ENCODE measurements at regions not wholly inside any gene's neighbourhood (a gene's known extent, or its start where the extent isn't known, plus 50 kb on each side); places are given as distances from the start of the nearest gene placed in this dataset.

- no peak for TF ChIP-seq CTCF (IDR thresholded peaks at IDR 0.05)
- no peak for DNase-seq
- Mint-ChIP-seq H3K4me3 (no peak overlapping the region), H3K4me1 (no peaks in the 10 kb centered on the region), H3K36me3 (no peaks in the 10 kb centered on the region), H3K9me3 (peaks cover 0 to 6% (median 1%) of the 10 kb centered on the region in 7 donors), H3K27me3 (ENCODE audit: low read depth in 3 of 3) (no peaks in the 10 kb centered on the region), H3K27ac (no peak overlapping the region)
- Histone ChIP-seq H2AFZ (ENCODE audit: insufficient read depth, low read depth, low read length, poor library complexity, severe bottlenecking) (no peak overlapping the region), H4K20me1 (ENCODE audit: insufficient read depth, low read length) (no peaks in the 10 kb centered on the region), H3K79me2 (ENCODE audit: insufficient read depth, low read length) (no peaks in the 10 kb centered on the region), H3K9ac (ENCODE audit: insufficient read depth, low read length, poor library complexity, severe bottlenecking) (no peak overlapping the region), H3K4me1 (ENCODE audit: control insufficient read depth in 1 of 2, insufficient read depth in 2 of 2, low read length in 2 of 2) (no peaks in the 10 kb centered on the region), H3K9me3 (replicated peaks in 1 of 2; ENCODE audit: control insufficient read depth in 1 of 2, insufficient read depth in 1 of 2, low read length in 2 of 2) (peaks cover 3% of the 10 kb centered on the region in 2 donors), H3K4me3 (replicated peaks in 1 of 3; ENCODE audit: low read depth in 2 of 3, low read length in 3 of 3) (no peak overlapping the region), H3K27me3 (ENCODE audit: control insufficient read depth in 2 of 2, insufficient read depth in 2 of 2, low read length in 2 of 2) (no peaks in the 10 kb centered on the region), H3K27ac (ENCODE audit: low read depth in 1 of 2, low read length in 2 of 2) (no peak overlapping the region), H3K36me3 (replicated peaks in 1 of 2; ENCODE audit: control insufficient read depth in 1 of 2, insufficient read depth in 2 of 2, low read length in 2 of 2) (no peaks in the 10 kb centered on the region), H3K4me2 (replicated peaks; ENCODE audit: extremely low read depth, low read length, poor library complexity, severe bottlenecking) (no peak overlapping the region)
- no CpG with 5 or more reads among the region's 2 CpGs for WGBS (ENCODE audit: insufficient coverage)
- intact Hi-C loops (cut with micrococcal nuclease): no loop called here
Observed at GRCh38 chr3:78459796-78460195, 1308.0 kb downstream of the ROBO1 start.

GRCh38 chr3:78462021-78462420 is 1305.8 kb downstream of the ROBO1 start:
- Histone ChIP-seq H3K4me1 (ENCODE audit: control insufficient read depth in 1 of 2, insufficient read depth in 2 of 2, low read length in 2 of 2) (no peaks in the 10 kb centered on the region), H3K4me3 (replicated peaks in 1 of 3; ENCODE audit: low read depth in 2 of 3, low read length in 3 of 3) (no peak overlapping the region), H3K4me2 (replicated peaks; ENCODE audit: extremely low read depth, low read length, poor library complexity, severe bottlenecking) (no peak overlapping the region), H3K9ac (ENCODE audit: insufficient read depth, low read length, poor library complexity, severe bottlenecking) (no peak overlapping the region), H2AFZ (ENCODE audit: insufficient read depth, low read depth, low read length, poor library complexity, severe bottlenecking) (no peak overlapping the region), H3K27me3 (ENCODE audit: control insufficient read depth in 2 of 2, insufficient read depth in 2 of 2, low read length in 2 of 2) (no peaks in the 10 kb centered on the region), H3K79me2 (ENCODE audit: insufficient read depth, low read length) (no peaks in the 10 kb centered on the region), H3K27ac (ENCODE audit: low read depth in 1 of 2, low read length in 2 of 2) (no peak overlapping the region), H3K9me3 (replicated peaks in 1 of 2; ENCODE audit: control insufficient read depth in 1 of 2, insufficient read depth in 1 of 2, low read length in 2 of 2) (peaks cover 3% of the 10 kb centered on the region in 2 donors), H3K36me3 (replicated peaks in 1 of 2; ENCODE audit: control insufficient read depth in 1 of 2, insufficient read depth in 2 of 2, low read length in 2 of 2) (no peaks in the 10 kb centered on the region), H4K20me1 (ENCODE audit: insufficient read depth, low read length) (no peaks in the 10 kb centered on the region)
- no peak for TF ChIP-seq CTCF (IDR thresholded peaks at IDR 0.05)
- no peaks in the 10 kb centered on the region for H3K27me3 Mint-ChIP-seq (ENCODE audit: low read depth in 3 of 3)
- H3K9me3 Mint-ChIP-seq: peaks cover under 1 to 12% (median 3%) of the 10 kb centered on the region in 7 donors
- intact Hi-C loops (cut with micrococcal nuclease): no loop called here
- WGBS (ENCODE audit: insufficient coverage): 33% methylated on average over 1 of the region's 2 CpGs
- no peaks in the 10 kb centered on the region for H3K36me3 Mint-ChIP-seq
- no peaks in the 10 kb centered on the region for H3K4me1 Mint-ChIP-seq
- no peak overlapping the region for H3K27ac Mint-ChIP-seq
- no peak overlapping the region for H3K4me3 Mint-ChIP-seq
- no peak for DNase-seq

All from CD14-positive monocyte (primary cell).